ENCODE measurements at regions not wholly inside any gene's neighbourhood (a gene's known extent, or its start where the extent isn't known, plus 50 kb on each side); places are given as distances from the start of the nearest gene placed in this dataset.

GRCh38 chrX:68914479-68914946 lies 85.7 kb downstream of the EFNB1 start:
- no peak for DNase-seq (ENCODE audit: low read depth)
- no peak for TF ChIP-seq CTCF (IDR thresholded peaks at IDR 0.05; ENCODE audit: control insufficient read depth, insufficient read depth, low read depth, low read length, missing control alignments)
- H3K4me3 ChIP-seq (ENCODE audit: control insufficient read depth, low read depth, low read length) = no peak overlapping the region

GRCh38 chrX:68913249-68913547 lies 84.4 kb downstream of the EFNB1 start:
- H3K4me3 ChIP-seq (ENCODE audit: control insufficient read depth, low read depth, low read length) = no peak overlapping the region
- TF ChIP-seq CTCF (IDR thresholded peaks at IDR 0.05; ENCODE audit: control insufficient read depth, insufficient read depth, low read depth, low read length, missing control alignments) = no peak
- no peak for DNase-seq (ENCODE audit: low read depth)

GRCh38 chrX:68912113-68912512 lies 83.3 kb downstream of the EFNB1 start:
- DNase-seq (ENCODE audit: low read depth) = no peak
- no peak for TF ChIP-seq CTCF (IDR thresholded peaks at IDR 0.05; ENCODE audit: control insufficient read depth, insufficient read depth, low read depth, low read length, missing control alignments)
- H3K4me3 ChIP-seq (ENCODE audit: control insufficient read depth, low read depth, low read length) = no peak overlapping the region

GRCh38 chrX:68910731-68911428 lies 82.1 kb downstream of the EFNB1 start:
- TF ChIP-seq CTCF (IDR thresholded peaks at IDR 0.05; ENCODE audit: control insufficient read depth, insufficient read depth, low read depth, low read length, missing control alignments) = no peak
- no peak for DNase-seq (ENCODE audit: low read depth)
- no peak overlapping the region for H3K4me3 ChIP-seq (ENCODE audit: control insufficient read depth, low read depth, low read length)

- no peak for DNase-seq (ENCODE audit: low read depth)
- H3K4me3 ChIP-seq (ENCODE audit: control insufficient read depth, low read depth, low read length) = no peak overlapping the region
- TF ChIP-seq CTCF (IDR thresholded peaks at IDR 0.05; ENCODE audit: control insufficient read depth, insufficient read depth, low read depth, low read length, missing control alignments) = no peak
Measured at GRCh38 chrX:68909945-68910344, 81.1 kb downstream of the EFNB1 start.

GRCh38 chrX:68908071-68908470 lies 79.2 kb downstream of the EFNB1 start:
- no peak for DNase-seq (ENCODE audit: low read depth)
- no peak for TF ChIP-seq CTCF (IDR thresholded peaks at IDR 0.05; ENCODE audit: control insufficient read depth, insufficient read depth, low read depth, low read length, missing control alignments)

More at GRCh38 chrX:68908071-68908470, 79.2 kb downstream of the EFNB1 start:
- H3K4me3 ChIP-seq (ENCODE audit: control insufficient read depth, low read depth, low read length) = no peak overlapping the region

All from AG09309 (cell line).